IMR-90 (cell line): ENCODE measurements at regions not wholly inside any gene's neighbourhood (a gene's known extent, or its start where the extent isn't known, plus 50 kb on each side); places are given as distances from the start of the nearest gene placed in this dataset.
A peak's percentile ranks its signal among the peaks of the same experiment; 100 is the strongest.

Source experiments
- ATAC-seq: fragments of 200-7000 bp; cut with Tn5 transposase; 2 replicates; pipeline ENCODE4 v1.9.1; 2020; ENCODE audit warnings: low read depth, mild to moderate bottlenecking, moderate library complexity
- BruUV-seq: library from RNA; stranded (reverse); fragments of 400-500 nt; replicated peaks from 2 replicates; lab custom pipeline; 2021; lab: Mats Ljungman, UMichigan
- CTCF ChIA-PET: fragments of 300-600 bp; formaldehyde crosslinking; extraction: SDS; loops from one replicate; lab custom pipeline; 2021; ENCODE audit warnings: antibody characterized with exemption; lab: Yijun Ruan, JAX
- POLR2A ChIA-PET: fragments of 300-600 bp; sonication (Branson Sonifier 250); formaldehyde crosslinking; loops from one replicate; lab custom pipeline; 2022; ENCODE audit warnings: antibody characterized with exemption; ENCODE audit not compliant: unreplicated experiment; lab: Charles Lee
- DNase-seq: peaks from one replicate; pipeline ENCODE4 v3.0.0; 2013
- H2AFZ ChIP-seq: replicated peaks from 2 replicates; pipeline ENCODE3; 2013; ENCODE audit warnings: low read length, mild to moderate bottlenecking; ENCODE audit not compliant: poor library complexity
- H2AK5ac ChIP-seq: 2 replicates; pipeline ENCODE4 v1.6.1; 2013; ENCODE audit warnings: low read depth, low read length, inconsistent platforms
- H2AK9ac ChIP-seq: replicated peaks from 2 replicates; pipeline ENCODE3; 2013; ENCODE audit warnings: mild to moderate bottlenecking, low read depth, low read length, moderate library complexity; ENCODE audit not compliant: poor library complexity
- H2BK120ac ChIP-seq: 2 replicates; pipeline ENCODE4 v1.6.1; 2013; ENCODE audit warnings: low read depth, low read length, inconsistent platforms
- H2BK15ac ChIP-seq: 3 replicates; pipeline ENCODE4 v1.6.1; 2013; ENCODE audit warnings: low read depth, low read length, inconsistent platforms
- H2BK20ac ChIP-seq: 2 replicates; pipeline ENCODE4 v1.6.1; 2013; ENCODE audit warnings: low read depth, mild to moderate bottlenecking, inconsistent platforms, low read length, moderate library complexity
- H2BK5ac ChIP-seq: 2 replicates; pipeline ENCODE4 v1.6.1; 2013; ENCODE audit warnings: mild to moderate bottlenecking, low read depth, low read length, inconsistent platforms; ENCODE audit not compliant: poor library complexity, severe bottlenecking
- H3K14ac ChIP-seq: replicated peaks from 2 replicates; pipeline ENCODE4 v1.6.1; 2013; ENCODE audit warnings: low read depth, low read length, inconsistent platforms
- H3K18ac ChIP-seq: 2 replicates; pipeline ENCODE4 v1.6.1; 2013; ENCODE audit warnings: low read depth, low read length, control low read depth
- H3K23ac ChIP-seq: 2 replicates; pipeline ENCODE4 v1.6.1; 2013; ENCODE audit warnings: low read depth, low read length, inconsistent platforms
- H3K27ac ChIP-seq: 2 replicates; pipeline ENCODE4 v1.5.1; 2013; ENCODE audit warnings: mild to moderate bottlenecking, control low read depth, low read length; ENCODE audit not compliant: insufficient read depth
- H3K27me3 ChIP-seq: 2 replicates; pipeline ENCODE4 v1.6.1; 2013; ENCODE audit warnings: low read length; ENCODE audit not compliant: control insufficient read depth, insufficient read depth
- H3K36me3 ChIP-seq: 2 replicates; pipeline ENCODE4 v1.6.1; 2013; ENCODE audit warnings: low read length, mixed read lengths; ENCODE audit not compliant: control insufficient read depth, insufficient read depth
- H3K4ac ChIP-seq: 2 replicates; pipeline ENCODE4 v1.6.1; 2013; ENCODE audit warnings: low read depth, low read length, inconsistent platforms
- H3K4me1 ChIP-seq: 2 replicates; pipeline ENCODE4 v1.6.1; 2013; ENCODE audit warnings: low read length, mixed read lengths; ENCODE audit not compliant: control insufficient read depth, insufficient read depth
- H3K4me2 ChIP-seq: 2 replicates; pipeline ENCODE4 v1.6.1; 2013; ENCODE audit warnings: low read depth, mild to moderate bottlenecking, control low read depth, low read length, moderate library complexity
- H3K4me3 ChIP-seq: 2 replicates; pipeline ENCODE4 v1.5.1; 2013; ENCODE audit warnings: low read depth, mild to moderate bottlenecking, control low read depth, low read length, moderate library complexity; ENCODE audit not compliant: insufficient read depth
- H3K56ac ChIP-seq: 2 replicates; pipeline ENCODE4 v1.6.1; 2013; ENCODE audit warnings: low read length, inconsistent platforms; ENCODE audit not compliant: insufficient read depth; ENCODE audit errors: extremely low read depth
- H3K79me1 ChIP-seq, 2 experiments: 2 replicates each; pipeline ENCODE4 v1.6.1; 2013; ENCODE audit warnings: low read length in 2 of 2, inconsistent platforms in 1 of 2, low read depth in 1 of 2
- H3K9ac ChIP-seq: 2 replicates; pipeline ENCODE4 v1.6.1; 2013; ENCODE audit warnings: low read depth, low read length, control low read depth
- H3K9me1 ChIP-seq: 2 replicates; pipeline ENCODE4 v1.6.1; 2013; ENCODE audit warnings: low read length, inconsistent platforms; ENCODE audit not compliant: insufficient read depth
- H3K9me3 ChIP-seq: 2 replicates; pipeline ENCODE4 v1.6.1; 2013; ENCODE audit warnings: low read length; ENCODE audit not compliant: control insufficient read depth, insufficient read depth
- H4K20me1 ChIP-seq: 2 replicates; pipeline ENCODE4 v1.6.1; 2013; ENCODE audit warnings: low read length, inconsistent platforms; ENCODE audit not compliant: insufficient read depth
- H4K5ac ChIP-seq: 2 replicates; pipeline ENCODE4 v1.6.1; 2013; ENCODE audit warnings: mild to moderate bottlenecking, low read depth, low read length, control low read depth
- H4K8ac ChIP-seq, 2 experiments: 2 replicates each; pipeline ENCODE4 v1.6.1; 2013; ENCODE audit warnings: low read depth in 2 of 2, low read length in 2 of 2, control low read depth in 1 of 2, inconsistent platforms in 1 of 2
- H4K91ac ChIP-seq: 2 replicates; pipeline ENCODE4 v1.6.1; 2013; ENCODE audit warnings: low read depth, low read length, inconsistent platforms; ENCODE audit not compliant: insufficient read depth
- CHD1 ChIP-seq: IDR thresholded peaks from 2 replicates; pipeline ENCODE4 v1.6.1; 2012; ENCODE audit warnings: low read depth, low read length, improper control_type of control experiment
- FOS ChIP-seq: fragments of 150-350 bp; IDR thresholded peaks from 2 replicates; pipeline ENCODE4 v1.6.1; 2016; ENCODE audit warnings: low read depth, low read length
- MAFK ChIP-seq: IDR thresholded peaks from 2 replicates; pipeline ENCODE4 v1.6.1; 2012; ENCODE audit warnings: low read depth, low read length, improper control_type of control experiment
- NFE2L2 ChIP-seq: fragments of 150-350 bp; IDR thresholded peaks from 2 replicates; pipeline ENCODE4 v1.6.1; 2016; ENCODE audit warnings: low read depth, mild to moderate bottlenecking, low read length
- POLR2A ChIP-seq: IDR thresholded peaks from 2 replicates; pipeline ENCODE4 v1.6.1; 2012; ENCODE audit warnings: mild to moderate bottlenecking, low read depth, low read length
- RFX5 ChIP-seq: IDR thresholded peaks from 2 replicates; pipeline ENCODE4 v1.8.0; 2012; ENCODE audit warnings: low read depth, mild to moderate bottlenecking, low read length, moderate library complexity
- SMC3 ChIP-seq: fragments of 150-350 bp; IDR thresholded peaks from 2 replicates; pipeline ENCODE4 v1.6.1; 2016; ENCODE audit warnings: low read depth, mild to moderate bottlenecking, antibody characterized with exemption, low read length, moderate library complexity
- WGBS, 2 experiments: methylation state at CpG; one replicate each; pipeline versions ENCODE4 v1.1.5 to v1.1.7; 2013; ENCODE audit warnings: missing lambda C conversion rate in 2 of 2; ENCODE audit not compliant: insufficient read length in 1 of 2; ENCODE audit errors: extremely low coverage in 2 of 2; 5-methylcytosine and 5-hydroxymethylcytosine counted together
- dilution Hi-C: fragments of 300-500 bp; cut with HindIII; formaldehyde crosslinking; loops from one replicate; pipeline ENCODE4 v1.14.3; 2018; ENCODE audit warnings: low sequenced_read_pairs; ENCODE audit not compliant: unreplicated experiment
- in situ Hi-C: fragments of 300-500 bp; cut with MboI; formaldehyde crosslinking; loops from 3 replicates; pipeline ENCODE4 v1.14.3; 2019; ENCODE audit warnings: low sequenced_read_pairs, inconsistent platforms, mixed read lengths
- intact Hi-C: fragments of 100-400 bp; cut with micrococcal nuclease; formaldehyde crosslinking; loops from 2 replicates; pipeline ENCODE4 v1.10.0; 2022
- TF ChIP-seq, protein P1 (sequence below): fragments of 150-350 bp; IDR thresholded peaks from 2 replicates; pipeline ENCODE4 v1.6.1; 2016; ENCODE audit warnings: low read depth, mild to moderate bottlenecking, low read length, moderate library complexity, borderline replicate concordance

DNA sequence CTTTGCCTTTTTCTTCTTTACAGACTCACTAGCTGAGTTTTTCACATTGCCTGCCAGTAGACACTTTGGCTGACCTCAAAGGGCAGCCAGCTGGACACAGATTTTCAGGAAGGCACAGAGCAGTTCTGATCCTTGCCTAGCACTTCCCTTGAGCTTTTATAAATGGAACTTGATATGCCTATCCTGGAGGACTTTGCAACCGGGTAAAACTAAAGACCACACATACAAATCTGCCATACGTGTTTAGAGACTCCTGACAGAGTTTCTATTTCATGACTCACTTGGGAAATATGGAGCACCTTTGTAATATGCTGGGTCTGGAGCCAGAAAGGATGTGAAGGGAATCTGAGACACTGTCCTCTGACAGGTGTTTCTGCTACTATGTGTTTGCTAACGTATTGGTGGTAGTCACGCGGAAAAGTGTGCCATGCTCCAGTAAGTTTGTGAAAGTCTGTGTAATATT, 56.7 kb upstream of the RASSF6 start:
- no peak overlapping the region for H2AK5ac ChIP-seq
- WGBS, 2 experiments: 50% methylated on average over 1 of the region's 5 CpGs; no CpG with 5 or more reads in 1 of the 2 experiments
- H3K4ac ChIP-seq: no peak overlapping the region
- H3K4me2 ChIP-seq: 0 out of 2 replicates have a peak overlapping the region, but pooled peaks have one; percentile 24
- no peaks in the 10 kb centered on the region for H3K9me3 ChIP-seq
- intact Hi-C loops (loop anchor here (5.0 kb wide), 1 partner anchor 50 kb away; no protein-coding TSS in a partner anchor), dilution Hi-C loops (no loop called here), in situ Hi-C loops (no loop called here)
- H3K56ac ChIP-seq: no peak overlapping the region
- ATAC-seq: peak; percentile 87
- no peak overlapping the region for H3K9ac ChIP-seq
- no peak overlapping the region for H2AK9ac ChIP-seq
- no peak overlapping the region for H4K5ac ChIP-seq
- H2BK20ac ChIP-seq: no peak overlapping the region
- no TSS peak for BruUV-seq
- no peak overlapping the region for H3K27ac ChIP-seq
- peak; percentile 88 for DNase-seq
- no peak overlapping the region for H3K18ac ChIP-seq
- no peak overlapping the region for H4K91ac ChIP-seq
- H3K23ac ChIP-seq: no peak overlapping the region
- no peaks in the 10 kb centered on the region for H4K20me1 ChIP-seq
- H4K8ac ChIP-seq: no peak overlapping the region
- no peak overlapping the region for H2AFZ ChIP-seq
- H2BK120ac ChIP-seq: no peak overlapping the region
- no peak overlapping the region for H3K4me3 ChIP-seq
- H3K79me1 ChIP-seq: no peaks in the 10 kb centered on the region
- 0 out of 2 replicates have a peak, but pooled peaks cover 2% of the 10 kb centered on the region for H3K4me1 ChIP-seq
- peak overlapping the region; percentile 58; the same call in 1 of the 2 replicates for H3K14ac ChIP-seq
- no peaks in the 10 kb centered on the region for H3K36me3 ChIP-seq
- ChIA-PET POLR2A (no interaction called here), CTCF (interaction anchor here (1.1 to 1.7 kb wide), 2 partner anchors 53 to 247 kb away, joined by 4 to 5 read pairs; no protein-coding TSS in a partner anchor)
- no peaks in the 10 kb centered on the region for H3K9me1 ChIP-seq
- H3K27me3 ChIP-seq: no peaks in the 10 kb centered on the region
- TF ChIP-seq NFE2L2: no peak
- no peak for TF ChIP-seq RFX5
- TF ChIP-seq, protein P1, sequence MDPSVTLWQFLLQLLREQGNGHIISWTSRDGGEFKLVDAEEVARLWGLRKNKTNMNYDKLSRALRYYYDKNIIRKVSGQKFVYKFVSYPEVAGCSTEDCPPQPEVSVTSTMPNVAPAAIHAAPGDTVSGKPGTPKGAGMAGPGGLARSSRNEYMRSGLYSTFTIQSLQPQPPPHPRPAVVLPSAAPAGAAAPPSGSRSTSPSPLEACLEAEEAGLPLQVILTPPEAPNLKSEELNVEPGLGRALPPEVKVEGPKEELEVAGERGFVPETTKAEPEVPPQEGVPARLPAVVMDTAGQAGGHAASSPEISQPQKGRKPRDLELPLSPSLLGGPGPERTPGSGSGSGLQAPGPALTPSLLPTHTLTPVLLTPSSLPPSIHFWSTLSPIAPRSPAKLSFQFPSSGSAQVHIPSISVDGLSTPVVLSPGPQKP: no peak
- no peak for TF ChIP-seq SMC3
- TF ChIP-seq MAFK: no peak
- no peak for TF ChIP-seq CHD1
- TF ChIP-seq POLR2A: no peak
- no peak for TF ChIP-seq FOS
- no peak overlapping the region for H2BK5ac ChIP-seq
- no peak overlapping the region for H2BK15ac ChIP-seq
